ENCODE measurements at regions not wholly inside any gene's neighbourhood (a gene's known extent, or its start where the extent isn't known, plus 50 kb on each side); places are given as distances from the start of the nearest gene placed in this dataset.

GRCh38 chr2:16613539-16614011 lies 52.1 kb downstream of the CYRIA start:
- TF ChIP-seq CTCF (IDR thresholded peaks at IDR 0.05) (peak in 2 of 4 experiments; percentile 34 to 36), POLR2A (IDR thresholded peaks at IDR 0.05) (no peak)

Data from sigmoid colon (tissue), 3 donors.